IPS DF 6.9 (cell line): ENCODE measurements at regions not wholly inside any gene's neighbourhood (a gene's known extent, or its start where the extent isn't known, plus 50 kb on each side); places are given as distances from the start of the nearest gene placed in this dataset.
"Not testable (repeated sequence)": the region's sequence is repeated elsewhere in the genome, so short reads cannot be mapped to it uniquely, and the experiment has no call there.

Source experiments
- DNase-seq: peaks from one replicate; pipeline ENCODE4 v3.0.0-alpha.2; 2013; ENCODE audit warnings: low read depth, low spot score
- H3K27ac ChIP-seq: one replicate; pipeline ENCODE4 v1.5.1; 2013; ENCODE audit warnings: low read length, control low read depth
- H3K27me3 ChIP-seq: 2 replicates; pipeline ENCODE4 v1.6.1; 2013; ENCODE audit warnings: mild to moderate bottlenecking, low read length; ENCODE audit not compliant: control insufficient read depth, insufficient read depth
- H3K36me3 ChIP-seq: 2 replicates; pipeline ENCODE4 v1.6.1; 2013; ENCODE audit warnings: low read length; ENCODE audit not compliant: control insufficient read depth, insufficient read depth
- H3K4me1 ChIP-seq: 2 replicates; pipeline ENCODE4 v1.6.1; 2013; ENCODE audit warnings: low read length; ENCODE audit not compliant: control insufficient read depth, insufficient read depth
- H3K4me3 ChIP-seq: 2 replicates; pipeline ENCODE4 v1.5.1; 2013; ENCODE audit warnings: mild to moderate bottlenecking, low read length
- H3K9me3 ChIP-seq: 2 replicates; pipeline ENCODE4 v1.6.1; 2013; ENCODE audit warnings: low read length, inconsistent platforms; ENCODE audit not compliant: control insufficient read depth, insufficient read depth
- WGBS: extraction: QIAGEN DNeasy Blood & Tissue Kit; methylation state at CpG from one replicate; pipeline ENCODE4 v1.1.7; 2013; ENCODE audit warnings: mixed read lengths, missing lambda C conversion rate; ENCODE audit not compliant: insufficient read length, insufficient coverage; 5-methylcytosine and 5-hydroxymethylcytosine counted together

GRCh38 chr20:53891306-53891894 is 179.0 kb downstream of the BCAS1 start:
- Histone ChIP-seq H3K27me3 (no peaks in the 10 kb centered on the region), H3K27ac (no peak overlapping the region), H3K36me3 (no peaks in the 10 kb centered on the region), H3K4me1 (no peaks in the 10 kb centered on the region; the same call in 1 of the 2 replicates), H3K9me3 (no peaks in the 10 kb centered on the region), H3K4me3 (no peak overlapping the region)
- WGBS: no CpG with 5 or more reads among the region's 1 CpG
- DNase-seq: no peak

DNA sequence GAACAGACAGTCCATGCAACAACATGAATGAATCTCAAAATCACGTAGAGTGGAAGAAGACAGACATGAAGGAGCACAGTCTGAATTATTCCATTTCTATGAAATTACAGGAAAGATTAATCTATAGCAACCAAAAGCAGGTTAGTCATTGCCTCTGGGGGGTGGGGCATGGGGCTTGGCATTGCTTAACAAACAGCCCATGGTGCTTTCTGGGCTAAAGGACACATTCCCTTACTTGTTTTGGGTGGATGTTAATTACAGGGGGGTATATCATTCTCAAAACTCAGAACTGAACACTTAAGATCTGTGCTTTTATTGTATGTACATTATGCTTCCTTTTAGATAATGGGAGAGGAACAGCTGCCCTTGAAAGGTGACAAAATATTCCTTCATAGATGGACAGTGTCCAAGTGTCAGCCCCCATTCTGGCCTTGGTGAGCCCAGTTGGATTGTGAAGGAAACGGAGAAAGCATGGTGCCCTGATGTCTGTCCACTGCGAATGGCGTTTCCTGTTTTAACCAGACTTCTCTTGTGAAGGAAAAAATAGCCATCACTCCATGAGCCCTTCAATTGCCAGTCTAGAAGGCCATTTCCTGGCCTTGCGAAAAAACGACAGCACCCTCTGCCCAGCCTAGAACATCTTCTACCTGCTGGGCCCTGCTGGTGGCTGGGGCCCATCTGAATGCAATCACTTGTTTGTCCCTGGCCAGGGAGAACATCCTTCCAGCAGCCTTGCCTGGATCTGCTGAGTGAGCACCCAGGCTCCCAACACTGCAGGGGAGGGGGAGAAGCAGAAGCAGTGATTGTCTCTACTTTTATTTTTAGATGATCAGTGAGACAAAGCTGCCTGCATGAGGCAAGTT is 179.7 kb downstream of the BCAS1 start:
- H3K9me3 ChIP-seq: no peaks in the 10 kb centered on the region
- H3K4me3 ChIP-seq: no peak overlapping the region
- no CpG with 5 or more reads among the region's 6 CpGs for WGBS
- no peaks in the 10 kb centered on the region for H3K27me3 ChIP-seq
- DNase-seq: no peak
- H3K4me1 ChIP-seq: no peaks in the 10 kb centered on the region; the same call in 1 of the 2 replicates
- no peaks in the 10 kb centered on the region for H3K36me3 ChIP-seq
- no peak overlapping the region for H3K27ac ChIP-seq

GRCh38 chr20:53889411-53890148 is 180.8 kb downstream of the BCAS1 start:
- Histone ChIP-seq H3K36me3 (no peaks in the 10 kb centered on the region), H3K4me3 (no peak overlapping the region), H3K9me3 (no peaks in the 10 kb centered on the region), H3K27ac (no peak overlapping the region), H3K4me1 (peaks cover 1% of the 10 kb centered on the region; the same call in 1 of the 2 replicates), H3K27me3 (no peaks in the 10 kb centered on the region)
- no peak for DNase-seq
- no CpG with 5 or more reads among the region's 10 CpGs for WGBS

GRCh38 chr20:53888951-53889350 is 181.4 kb downstream of the BCAS1 start:
- Histone ChIP-seq H3K9me3 (no peaks in the 10 kb centered on the region), H3K27ac (no peak overlapping the region), H3K27me3 (no peaks in the 10 kb centered on the region), H3K4me3 (no peak overlapping the region), H3K4me1 (peaks cover 1% of the 10 kb centered on the region; the same call in 1 of the 2 replicates), H3K36me3 (no peaks in the 10 kb centered on the region)
- no peak for DNase-seq
- no CpG with 5 or more reads among the region's 3 CpGs for WGBS

- no peaks in the 10 kb centered on the region for H3K27me3 ChIP-seq
- peaks cover 1% of the 10 kb centered on the region; the same call in 1 of the 2 replicates for H3K4me1 ChIP-seq
- H3K36me3 ChIP-seq: no peaks in the 10 kb centered on the region
- H3K9me3 ChIP-seq: no peaks in the 10 kb centered on the region
- no peak overlapping the region for H3K4me3 ChIP-seq
- WGBS: no CpG with 5 or more reads among the region's 4 CpGs
- no peak for DNase-seq
- no peak overlapping the region for H3K27ac ChIP-seq
These were observed 181.9 kb downstream of the BCAS1 start for GRCh38 chr20:53888510-53888909.

DNA sequence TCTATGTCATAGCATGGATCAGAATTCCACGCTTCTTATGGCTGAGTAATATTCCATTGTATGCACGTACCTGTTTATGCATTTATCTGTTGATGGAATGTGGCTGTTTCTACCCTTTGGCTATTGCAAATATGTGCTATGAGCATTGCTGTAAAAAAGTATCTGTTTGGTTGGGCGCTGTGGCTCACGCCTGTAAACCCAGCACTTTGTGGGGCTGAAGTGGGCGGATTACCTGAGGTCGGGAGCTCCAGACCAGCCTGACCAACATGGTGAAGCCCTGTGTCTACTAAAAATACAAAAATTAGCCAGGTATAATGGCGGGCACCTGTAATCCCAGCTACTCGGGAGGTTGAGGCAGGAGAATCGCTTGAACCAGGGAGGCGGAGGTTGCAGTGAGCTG is 182.4 kb downstream of the BCAS1 start:
- DNase-seq: no peak
- H3K4me1 ChIP-seq: peaks cover 1% of the 10 kb centered on the region; the same call in 1 of the 2 replicates
- WGBS: no CpG with 5 or more reads among the region's 10 CpGs
- H3K4me3 ChIP-seq: no peak overlapping the region
- no peaks in the 10 kb centered on the region for H3K9me3 ChIP-seq
- no peak overlapping the region for H3K27ac ChIP-seq
- no peaks in the 10 kb centered on the region for H3K36me3 ChIP-seq
- no peaks in the 10 kb centered on the region for H3K27me3 ChIP-seq

GRCh38 chr20:53884859-53885541 is 185.4 kb downstream of the BCAS1 start:
- Histone ChIP-seq H3K27me3 (no peaks in the 10 kb centered on the region), H3K27ac (no peak overlapping the region), H3K36me3 (no peaks in the 10 kb centered on the region), H3K9me3 (no peaks in the 10 kb centered on the region), H3K4me1 (0 out of 2 replicates have a peak, but pooled peaks cover 1% of the 10 kb centered on the region), H3K4me3 (no peak overlapping the region)
- WGBS: no CpG with 5 or more reads among the region's 10 CpGs
- no peak for DNase-seq

DNA sequence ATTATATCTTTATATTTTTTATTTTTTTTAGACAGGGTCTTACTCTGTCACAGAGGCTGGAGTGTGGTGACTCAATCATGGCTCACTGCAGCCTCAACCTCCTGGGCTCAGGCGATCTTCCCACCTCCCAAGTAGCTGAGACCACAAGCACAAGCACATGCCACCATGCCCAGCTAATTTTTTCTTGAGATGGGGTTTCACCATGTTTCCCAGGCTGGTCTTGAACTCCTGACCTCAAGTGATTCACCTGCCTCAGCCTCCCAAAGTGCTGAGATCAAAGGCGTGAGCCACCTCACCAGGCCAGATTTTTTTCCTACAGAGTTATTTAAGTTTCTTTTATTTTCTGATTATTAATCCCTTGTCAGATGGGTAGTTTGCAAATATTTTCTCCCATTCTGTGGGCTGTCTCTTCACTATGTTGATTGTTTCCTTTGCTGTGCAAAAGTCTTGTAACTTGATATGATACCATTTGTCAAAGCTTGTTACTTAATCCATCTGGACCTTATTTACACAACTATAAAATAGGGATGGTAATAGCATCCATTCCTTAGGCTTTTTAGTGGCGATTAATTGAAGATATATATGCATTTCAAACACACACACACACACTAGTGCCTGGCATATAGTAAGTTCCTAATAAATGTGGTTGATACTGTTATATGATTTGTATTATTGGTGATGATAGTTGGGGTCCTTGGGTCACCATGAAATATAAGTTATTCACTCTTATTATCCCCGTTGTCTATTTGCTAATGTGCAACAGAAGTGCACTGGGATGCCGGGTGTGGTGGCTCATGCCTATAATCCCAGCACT is 187.1 kb downstream of the BCAS1 start:
- Histone ChIP-seq H3K27me3 (no peaks in the 10 kb centered on the region), H3K9me3 (no peaks in the 10 kb centered on the region), H3K27ac (no peak overlapping the region), H3K4me3 (no peak overlapping the region), H3K36me3 (no peaks in the 10 kb centered on the region), H3K4me1 (0 out of 2 replicates have a peak, but pooled peaks cover 1% of the 10 kb centered on the region)
- no CpG with 5 or more reads among the region's 5 CpGs for WGBS
- no peak for DNase-seq

DNA sequence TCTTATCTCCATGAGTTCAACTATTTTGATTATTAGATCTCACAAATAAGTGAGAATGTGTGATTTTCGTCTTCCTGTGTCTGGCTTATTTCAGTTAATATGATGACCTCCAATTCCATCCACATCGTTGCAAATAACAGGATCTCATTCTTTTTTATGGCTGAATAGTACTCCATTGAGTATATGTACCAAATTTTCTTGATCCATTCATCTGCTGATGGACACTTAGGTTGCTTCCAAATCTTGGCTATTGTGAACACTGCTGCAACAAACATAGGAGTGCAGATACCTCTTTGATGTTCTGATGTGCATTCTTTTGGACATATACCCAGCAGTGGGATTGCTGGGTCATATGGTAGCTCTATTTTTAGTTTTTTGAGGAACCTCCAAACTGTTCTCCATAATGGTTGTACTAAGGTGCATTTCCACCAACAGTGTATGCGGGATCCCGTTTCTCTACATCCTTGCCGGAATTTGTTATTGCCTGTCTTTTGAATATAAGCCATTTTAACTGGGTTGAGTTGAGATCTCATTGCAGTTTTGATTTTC is 187.9 kb downstream of the BCAS1 start:
- H3K4me1 ChIP-seq, H3K27me3 ChIP-seq, H3K9me3 ChIP-seq, H3K36me3 ChIP-seq, H3K27ac ChIP-seq, DNase-seq, H3K4me3 ChIP-seq: not testable (repeated sequence)
- no CpG with 5 or more reads among the region's 5 CpGs for WGBS
